GM18520 (cell line): ENCODE measurements at regions not wholly inside any gene's neighbourhood (a gene's known extent, or its start where the extent isn't known, plus 50 kb on each side); places are given as distances from the start of the nearest gene placed in this dataset.
A peak's percentile ranks its signal among the peaks of the same experiment; 100 is the strongest.
"Not testable (repeated sequence)": the region's sequence is repeated elsewhere in the genome, so short reads cannot be mapped to it uniquely, and the experiment has no call there.

ENCODE experiments used
- ATAC-seq: cut with Tn5 transposase; IDR thresholded peaks from one replicate; pipeline ENCODE4 v1.9.1; 2021; ENCODE audit not compliant: unreplicated experiment

DNA sequence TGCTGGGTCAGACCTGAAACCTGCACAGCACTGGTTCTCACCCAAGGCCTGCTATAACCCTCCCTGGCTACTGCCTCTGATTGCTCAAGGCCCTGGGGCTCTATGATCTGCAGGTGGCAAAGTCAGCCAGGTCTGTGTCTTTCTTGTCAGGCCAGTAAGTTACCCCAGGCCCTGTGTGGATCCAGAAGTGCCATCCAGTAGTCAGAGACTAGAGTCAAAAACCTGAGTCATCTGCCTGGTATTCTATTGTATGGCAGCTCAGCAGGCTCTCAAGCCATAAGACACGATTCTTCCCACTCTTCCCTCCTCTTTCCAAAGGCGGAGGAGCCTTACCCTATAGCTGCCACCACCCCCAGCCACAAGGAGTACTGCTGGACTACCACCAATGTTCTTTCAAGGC, 593.0 kb downstream of the FRK start:
- ATAC-seq, result no peak

- no peak for ATAC-seq
These were observed 599.8 kb downstream of the FRK start for GRCh38 chr6:115460913-115461312.

DNA sequence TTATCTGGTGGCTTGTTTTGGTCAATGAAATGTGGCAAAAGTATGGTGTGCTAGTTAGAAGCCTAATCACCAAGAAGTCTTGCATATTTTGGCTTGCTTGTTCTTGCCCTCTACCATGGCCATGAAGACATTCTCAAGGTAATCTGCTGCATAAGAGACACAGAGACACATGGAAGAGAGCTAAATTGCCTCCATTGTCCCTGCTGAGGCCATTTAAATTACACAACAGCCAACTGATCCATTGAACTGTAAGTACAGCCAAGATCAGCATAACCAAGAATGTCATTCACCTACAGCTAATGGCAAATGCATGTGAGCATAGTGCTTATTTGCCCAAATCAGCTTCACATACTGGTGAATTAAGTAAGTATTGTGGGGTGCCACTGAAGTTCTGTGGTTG, 603.8 kb downstream of the FRK start:
- ATAC-seq, result no peak

DNA sequence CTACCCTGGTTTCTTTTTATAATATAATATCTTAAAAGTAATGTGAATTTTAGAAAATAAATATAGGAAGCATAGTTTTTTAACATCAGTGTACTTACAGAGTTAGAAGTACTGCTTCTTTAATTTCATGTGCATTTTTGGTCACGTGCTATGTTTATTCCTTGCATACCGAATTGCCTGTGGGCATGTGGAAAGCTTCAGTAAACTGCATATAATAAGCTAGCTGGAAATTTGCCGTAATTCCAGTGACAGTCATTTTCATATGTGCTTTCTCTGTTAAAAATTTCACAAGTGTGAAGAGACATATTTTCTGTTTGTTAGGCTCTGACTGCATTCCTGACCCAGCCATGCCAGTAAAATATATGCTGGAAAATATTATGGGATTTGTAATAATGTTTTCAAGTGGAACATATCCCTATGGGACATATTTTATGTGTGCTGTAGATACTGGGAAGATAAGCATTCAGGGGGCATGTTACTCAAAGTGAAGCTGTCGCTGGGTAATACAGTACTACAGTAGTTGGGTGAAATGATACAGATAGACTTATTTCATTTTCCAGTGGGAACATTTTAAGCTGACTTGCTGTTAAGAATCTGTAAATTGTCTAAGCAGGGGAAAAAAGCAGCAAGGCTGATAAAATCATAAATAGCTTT, 616.7 kb downstream of the FRK start:
- no peak for ATAC-seq

- ATAC-seq, result no peak
These were observed 618.4 kb downstream of the FRK start for GRCh38 chr6:115442323-115442722.

DNA sequence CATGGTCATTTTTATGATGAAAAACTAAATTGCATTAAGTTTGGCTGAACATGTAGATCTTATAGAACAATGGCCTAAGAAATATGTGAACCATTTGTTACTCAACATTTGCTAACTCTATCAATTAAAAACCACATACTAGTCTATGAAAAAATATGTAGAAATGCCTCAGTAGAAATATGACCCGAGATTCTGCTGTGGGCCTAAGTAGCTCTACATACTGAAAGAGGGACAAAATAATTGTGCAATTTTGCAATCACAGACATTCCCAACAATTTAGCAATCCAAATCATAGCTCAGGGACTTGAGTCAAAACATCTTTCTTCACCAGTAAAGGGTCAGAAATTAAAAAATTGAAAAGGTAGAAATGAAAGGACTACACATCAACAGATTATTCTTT, 619.0 kb downstream of the FRK start:
- no peak for ATAC-seq

- no peak for ATAC-seq
These were observed 645.3 kb downstream of the FRK start for GRCh38 chr6:115415378-115415777.

DNA sequence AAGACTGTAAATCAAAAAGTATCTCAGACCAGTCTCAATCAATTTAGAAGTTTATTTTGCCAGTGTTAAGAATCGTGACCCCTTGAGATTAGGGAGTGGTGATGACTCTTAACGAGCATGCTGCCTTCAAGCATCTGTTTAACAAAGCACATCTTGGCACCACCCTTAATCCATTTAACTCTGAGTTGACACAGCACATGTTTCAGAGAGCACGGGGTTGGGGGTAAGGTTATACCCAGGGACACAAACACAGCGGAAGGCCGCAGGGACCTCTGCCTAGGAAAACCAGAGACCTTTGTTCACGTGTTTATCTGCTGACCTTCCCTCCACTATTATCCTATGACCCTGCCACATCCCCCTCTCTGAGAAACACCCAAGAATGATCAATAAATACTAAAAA, 645.8 kb downstream of the FRK start:
- not testable (repeated sequence) for ATAC-seq

DNA sequence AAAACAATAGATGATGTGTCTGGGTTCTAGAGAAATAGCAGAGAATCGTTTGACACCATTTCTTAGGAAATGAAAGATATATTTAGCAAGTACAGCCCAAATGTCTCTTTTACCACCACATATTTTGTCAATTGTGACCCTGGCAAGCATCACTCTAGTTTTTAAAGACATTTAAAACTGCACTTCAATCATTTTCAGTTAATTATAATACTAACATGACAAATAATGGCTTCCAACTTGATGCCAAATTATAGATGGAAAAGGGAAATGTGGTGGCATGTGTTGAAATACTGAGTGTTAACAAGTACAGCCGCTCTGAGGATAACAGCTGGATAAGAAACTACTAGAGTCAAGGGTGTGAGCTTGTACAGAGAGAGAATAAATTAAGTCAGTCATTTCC, 648.9 kb downstream of the FRK start:
- no peak for ATAC-seq

- no peak for ATAC-seq
These were observed 656.2 kb downstream of the FRK start for GRCh38 chr6:115404446-115404845.

DNA sequence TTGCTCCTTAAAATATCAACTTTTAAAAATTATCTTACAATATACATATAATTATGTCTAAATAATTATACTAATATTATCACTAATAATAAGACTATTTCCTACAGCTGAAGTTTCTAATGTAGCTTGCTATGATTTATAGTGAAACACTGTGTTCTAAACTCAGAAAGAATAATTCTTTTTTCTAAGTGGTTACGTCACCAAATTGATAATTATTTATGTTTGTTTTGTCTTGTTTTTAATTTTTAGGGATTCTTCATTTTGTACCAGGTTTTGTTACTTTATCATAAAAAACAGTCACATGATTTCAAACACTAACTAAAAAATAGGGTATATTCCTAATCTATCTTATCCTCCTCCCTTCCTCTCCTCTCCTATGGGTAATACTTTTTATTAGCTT, 662.1 kb downstream of the FRK start:
- no peak for ATAC-seq

DNA sequence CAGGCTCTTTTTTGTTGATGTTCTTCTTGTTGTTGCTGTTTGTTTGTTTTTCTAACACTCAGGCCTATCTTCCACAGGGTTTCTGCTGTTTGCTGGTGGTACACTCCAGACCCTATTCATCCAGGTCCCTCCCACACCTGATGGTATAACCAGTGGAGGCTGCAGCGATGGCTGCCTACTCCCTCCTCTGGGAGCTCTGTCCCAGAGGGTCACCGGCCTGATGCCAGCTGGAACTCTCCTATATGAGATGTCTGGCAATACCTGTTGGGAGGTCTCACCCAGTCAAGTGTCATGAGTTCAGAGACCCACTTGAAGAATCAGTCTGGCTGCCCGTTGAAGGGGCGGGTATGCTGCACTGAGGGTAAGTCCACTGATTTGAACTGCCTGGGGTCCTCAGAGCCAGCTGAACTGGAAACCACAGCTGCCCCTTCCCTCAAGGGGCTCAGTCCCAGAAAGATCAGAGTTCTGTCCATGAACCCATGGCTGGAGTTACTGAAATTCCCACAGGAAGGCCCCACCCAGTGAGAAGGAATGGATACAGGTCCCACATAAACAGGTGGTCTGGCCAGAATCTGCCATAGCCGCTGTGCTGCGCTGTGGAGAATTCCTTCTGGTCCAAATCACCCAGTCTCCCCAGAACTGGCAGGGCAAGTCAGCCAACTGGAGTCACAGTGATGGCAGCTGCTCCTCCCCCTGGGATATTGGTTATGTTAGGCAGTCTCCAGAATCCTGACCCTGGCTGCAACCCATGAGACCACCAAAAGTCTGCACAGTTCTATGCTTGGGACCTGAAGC, 664.4 kb downstream of the FRK start:
- ATAC-seq, result no peak

GRCh38 chr6:115393821-115394220, 666.9 kb downstream of the FRK start:
- ATAC-seq, result no peak

GRCh38 chr6:115370202-115370601, 690.5 kb downstream of the FRK start:
- no peak for ATAC-seq

- no peak for ATAC-seq
These were observed 694.9 kb downstream of the FRK start for GRCh38 chr6:115365783-115366182.

- peak; percentile 81 for ATAC-seq
These were observed 697.3 kb downstream of the FRK start for GRCh38 chr6:115363379-115363778.

- ATAC-seq, result no peak
These were observed 698.5 kb downstream of the FRK start for GRCh38 chr6:115362234-115362633.

DNA sequence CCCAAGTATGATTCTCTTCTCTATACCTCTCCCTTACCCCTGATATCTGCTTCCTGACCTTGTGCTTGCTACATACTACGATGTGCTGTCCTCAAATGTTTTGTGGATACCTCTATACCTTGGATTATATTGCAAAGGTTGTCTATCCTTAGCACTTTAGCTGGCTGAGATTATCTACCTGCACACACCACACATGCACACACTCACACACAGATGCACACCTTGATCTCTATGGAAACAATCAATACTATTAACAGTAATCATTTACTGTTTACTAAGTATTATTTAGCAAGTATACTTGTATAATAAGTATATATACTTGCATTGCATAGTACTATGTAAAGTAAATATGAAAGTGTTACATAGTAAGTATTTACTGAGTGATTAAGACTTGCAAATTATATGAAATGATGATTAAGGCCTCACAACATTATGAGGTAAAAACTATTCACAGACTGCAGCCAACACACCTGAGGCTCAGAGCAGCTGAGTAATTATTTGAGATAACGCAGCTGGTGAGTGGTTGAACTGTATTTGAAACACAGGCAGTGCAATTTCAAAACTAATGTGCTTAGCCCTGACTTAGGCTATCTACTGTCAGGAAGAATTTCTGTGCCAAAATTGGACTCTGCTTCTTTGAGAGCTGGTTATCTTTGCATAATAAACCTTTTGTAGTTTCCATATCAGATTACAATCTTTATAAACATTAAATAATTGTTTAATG, 699.9 kb downstream of the FRK start:
- no peak for ATAC-seq

DNA sequence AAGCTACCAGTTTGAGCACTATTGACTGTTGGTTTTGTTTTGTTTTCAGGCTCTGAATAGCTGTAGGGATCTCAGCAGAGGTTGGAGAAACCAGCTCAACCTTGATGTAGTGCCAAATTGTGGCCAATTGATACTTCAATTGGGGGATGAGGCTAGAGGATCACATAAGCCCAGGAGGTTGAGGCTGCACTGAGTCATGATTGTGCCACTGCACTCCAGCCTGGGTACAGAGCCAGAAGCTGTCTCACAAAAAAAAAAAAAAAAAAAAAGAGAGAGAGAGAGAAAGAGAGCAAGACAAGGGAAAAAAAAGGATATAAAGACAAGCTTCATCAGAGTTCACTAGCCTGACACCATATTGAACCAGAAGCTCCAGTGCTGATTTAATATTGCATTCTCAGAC, 702.1 kb downstream of the FRK start:
- ATAC-seq, result no peak

- ATAC-seq, result no peak
These were observed 704.3 kb downstream of the FRK start for GRCh38 chr6:115356371-115356770.

- ATAC-seq, result no peak
These were observed 737.7 kb downstream of the FRK start for GRCh38 chr6:115323001-115323400.

GRCh38 chr6:115319823-115320222, 740.9 kb downstream of the FRK start:
- ATAC-seq, result no peak
